Islet precursor cell (in vitro differentiated cells): ENCODE measurements at regions not wholly inside any gene's neighbourhood (a gene's known extent, or its start where the extent isn't known, plus 50 kb on each side); places are given as distances from the start of the nearest gene placed in this dataset.
"Not testable (repeated sequence)": the region's sequence is repeated elsewhere in the genome, so short reads cannot be mapped to it uniquely, and the experiment has no call there.

Experiments used
- DNase-seq: peaks from one replicate; pipeline ENCODE4 v3.0.0-alpha.2; 2018

- no peak for DNase-seq
Observed at GRCh38 chr7:19290066-19290465, 144.8 kb upstream of the FERD3L start.

GRCh38 chr7:19284596-19285300 lies 139.5 kb upstream of the FERD3L start:
- DNase-seq: no peak

- DNase-seq: no peak
Observed at GRCh38 chr7:19284136-19284535, 138.9 kb upstream of the FERD3L start.

- no peak for DNase-seq
Observed at GRCh38 chr7:19275000-19275399, 129.8 kb upstream of the FERD3L start.

GRCh38 chr7:19272329-19272728 lies 127.1 kb upstream of the FERD3L start:
- not testable (repeated sequence) for DNase-seq

- no peak for DNase-seq
Observed at GRCh38 chr7:19269301-19269700, 124.1 kb upstream of the FERD3L start.

- DNase-seq: no peak
Observed at GRCh38 chr7:19268737-19269136, 123.5 kb upstream of the FERD3L start.

- DNase-seq: no peak
Observed at GRCh38 chr7:19262826-19263225, 117.6 kb upstream of the FERD3L start.

- DNase-seq: no peak
Observed at GRCh38 chr7:19249281-19249680, 104.1 kb upstream of the FERD3L start.

GRCh38 chr7:19248681-19249080 lies 103.5 kb upstream of the FERD3L start:
- no peak for DNase-seq

- no peak for DNase-seq
Observed at GRCh38 chr7:19248115-19248514, 102.9 kb upstream of the FERD3L start.

- DNase-seq: no peak
Observed at GRCh38 chr7:19247017-19247416, 101.8 kb upstream of the FERD3L start.

GRCh38 chr7:19242246-19242645 lies 97.0 kb upstream of the FERD3L start:
- no peak for DNase-seq

- no peak for DNase-seq
Observed at GRCh38 chr7:19239951-19240350, 94.7 kb upstream of the FERD3L start.

GRCh38 chr7:19235680-19236079 lies 90.5 kb upstream of the FERD3L start:
- no peak for DNase-seq

- no peak for DNase-seq
Observed at GRCh38 chr7:19224951-19225350, 79.7 kb upstream of the FERD3L start.

GRCh38 chr7:19215412-19215811 lies 70.2 kb upstream of the FERD3L start:
- DNase-seq: no peak

- no peak for DNase-seq
Observed at GRCh38 chr7:19213746-19214145, 68.5 kb upstream of the FERD3L start.

- DNase-seq: no peak
Observed at GRCh38 chr7:19210893-19211413, 65.7 kb upstream of the FERD3L start.

GRCh38 chr7:19209166-19209696 lies 64.0 kb upstream of the FERD3L start:
- no peak for DNase-seq

- no peak for DNase-seq
Observed at GRCh38 chr7:19206721-19207120, 61.5 kb upstream of the FERD3L start.

- no peak for DNase-seq
Observed at GRCh38 chr7:19203686-19204085, 58.5 kb upstream of the FERD3L start.

- DNase-seq: no peak
Observed at GRCh38 chr7:19202599-19202998, 57.4 kb upstream of the FERD3L start.
